ENCODE measurements at regions not wholly inside any gene's neighbourhood (a gene's known extent, or its start where the extent isn't known, plus 50 kb on each side); places are given as distances from the start of the nearest gene placed in this dataset.
"Not testable (repeated sequence)": the region's sequence is repeated elsewhere in the genome, so short reads cannot be mapped to it uniquely, and the experiment has no call there.

- DNase-seq: not testable (repeated sequence)
Measured at GRCh38 chr12:54799966-54800365, 54.4 kb upstream of the MUCL1 start.

- no peak for DNase-seq
Measured at GRCh38 chr12:54798651-54799050, 55.7 kb upstream of the MUCL1 start.

GRCh38 chr12:54796991-54797390 is 57.3 kb upstream of the MUCL1 start:
- no peak for DNase-seq

GRCh38 chr12:54795644-54796043 is 58.7 kb upstream of the MUCL1 start:
- no peak for DNase-seq

GRCh38 chr12:54786081-54786480 is 68.2 kb upstream of the MUCL1 start:
- no peak for DNase-seq

GRCh38 chr12:54784115-54784514 is 70.2 kb upstream of the MUCL1 start:
- DNase-seq: no peak

- not testable (repeated sequence) for DNase-seq
Measured at GRCh38 chr12:54777031-54777430, 77.3 kb upstream of the MUCL1 start.

GRCh38 chr12:54773593-54773992 is 80.7 kb upstream of the MUCL1 start:
- no peak for DNase-seq

GRCh38 chr12:54765652-54766051 is 88.7 kb upstream of the MUCL1 start:
- peak; percentile 34 for DNase-seq

GRCh38 chr12:54762390-54762789 is 91.9 kb upstream of the MUCL1 start:
- peak; percentile 9 for DNase-seq

GRCh38 chr12:54759751-54760150 is 94.6 kb upstream of the MUCL1 start:
- peak; percentile 86 for DNase-seq

- DNase-seq: no peak
Measured at GRCh38 chr12:54751493-54751892, 102.8 kb upstream of the MUCL1 start.

- DNase-seq: peak; percentile 84
Measured at GRCh38 chr12:54749191-54749818, 101.1 kb upstream of the DCD start.

- no peak for DNase-seq
Measured at GRCh38 chr12:54744590-54744989, 96.4 kb upstream of the DCD start.

- DNase-seq: no peak
Measured at GRCh38 chr12:54740882-54741281, 92.7 kb upstream of the DCD start.

GRCh38 chr12:54736549-54736948 is 88.4 kb upstream of the DCD start:
- no peak for DNase-seq

GRCh38 chr12:54734196-54734950 is 86.2 kb upstream of the DCD start:
- no peak for DNase-seq

- DNase-seq: peak; percentile 67
Measured at GRCh38 chr12:54725233-54725843, 77.2 kb upstream of the DCD start.

- DNase-seq: peak; percentile 71
Measured at GRCh38 chr12:54723379-54724256, 75.5 kb upstream of the DCD start.

- no peak for DNase-seq
Measured at GRCh38 chr12:54721312-54721711, 73.1 kb upstream of the DCD start.

- DNase-seq: no peak
Measured at GRCh38 chr12:54719691-54720090, 71.5 kb upstream of the DCD start.

GRCh38 chr12:54716261-54716660 is 68.1 kb upstream of the DCD start:
- peak; percentile 29 for DNase-seq

- DNase-seq: not testable (repeated sequence)
Measured at GRCh38 chr12:54713876-54714275, 65.7 kb upstream of the DCD start.
